ENCODE measurements at regions not wholly inside any gene's neighbourhood (a gene's known extent, or its start where the extent isn't known, plus 50 kb on each side); places are given as distances from the start of the nearest gene placed in this dataset.

DNA sequence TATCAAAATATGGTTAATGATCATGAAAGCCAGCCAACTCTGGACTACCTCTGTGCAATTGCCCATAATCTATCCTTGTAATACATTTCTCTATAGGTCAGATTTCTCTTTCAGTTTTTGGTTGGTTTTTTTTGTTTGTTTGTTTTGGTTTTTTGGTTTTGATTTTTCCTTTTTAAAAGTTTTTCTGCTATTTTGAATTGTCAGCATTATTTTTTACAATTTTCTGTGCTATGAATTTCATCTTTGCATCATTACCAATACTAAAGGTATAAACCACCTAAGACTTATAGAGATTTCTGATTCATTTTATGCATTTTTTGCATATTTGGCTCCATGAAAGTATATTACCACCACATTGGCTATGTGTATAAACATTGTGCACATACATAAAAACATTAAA, 799.6 kb downstream of the ADGRL2 start:
- no peak overlapping the region for H2AFZ ChIP-seq (replicated peaks; ENCODE audit: low read length, poor library complexity)
- in situ Hi-C loops (cut with MboI; ENCODE audit: low sequenced_read_pairs) (no loop called here), dilution Hi-C loops (cut with HindIII; ENCODE audit: low sequenced_read_pairs, unreplicated experiment) (no loop called here), intact Hi-C loops (cut with micrococcal nuclease) (no loop called here)
- no peaks in the 10 kb centered on the region for H4K20me1 ChIP-seq (ENCODE audit: insufficient read depth, low read length)
- H2AK9ac ChIP-seq (replicated peaks; ENCODE audit: low read depth, low read length, poor library complexity) = no peak overlapping the region
- no peak overlapping the region for H3K9ac ChIP-seq (ENCODE audit: low read depth, low read length)
- BruUV-seq (replicated peaks) = no TSS peak
- no peak overlapping the region for H2BK20ac ChIP-seq (ENCODE audit: low read depth, low read length)
- no peak for DNase-seq
- H4K5ac ChIP-seq (ENCODE audit: low read depth, low read length) = no peak overlapping the region
- no peak overlapping the region for H3K56ac ChIP-seq (ENCODE audit: extremely low read depth, insufficient read depth, low read length)
- H4K8ac ChIP-seq (ENCODE audit: low read depth in 2 of 2, low read length in 2 of 2) = no peak overlapping the region
- H4K91ac ChIP-seq (ENCODE audit: insufficient read depth, low read depth, low read length) = no peak overlapping the region
- H3K4me3 ChIP-seq (ENCODE audit: insufficient read depth, low read depth, low read length) = no peak overlapping the region
- no peak overlapping the region for H2AK5ac ChIP-seq (ENCODE audit: low read depth, low read length)
- CTCF ChIA-PET = no interaction called here
- no peaks in the 10 kb centered on the region for H3K36me3 ChIP-seq (ENCODE audit: control insufficient read depth, insufficient read depth, low read length)
- H2BK15ac ChIP-seq (ENCODE audit: low read depth, low read length) = no peak overlapping the region
- H3K27me3 ChIP-seq (ENCODE audit: control insufficient read depth, insufficient read depth, low read length) = no peaks in the 10 kb centered on the region
- ATAC-seq (ENCODE audit: low read depth) = no peak
- H3K4ac ChIP-seq (ENCODE audit: low read depth, low read length) = no peak overlapping the region
- H3K4me1 ChIP-seq (ENCODE audit: control insufficient read depth, insufficient read depth, low read length) = no peaks in the 10 kb centered on the region
- no peak overlapping the region for H2BK120ac ChIP-seq (ENCODE audit: low read depth, low read length)
- TF ChIP-seq MXI1 (IDR thresholded peaks at IDR 0.05; ENCODE audit: borderline replicate concordance, low read depth, low read length) = no peak
- TF ChIP-seq MAFK (IDR thresholded peaks at IDR 0.05; ENCODE audit: low read depth, low read length) = peak; percentile 62; the same call in 1 of the 2 replicates
- no peak for TF ChIP-seq RAD21 (IDR thresholded peaks at IDR 0.05; ENCODE audit: low read length)
- TF ChIP-seq CHD1 (IDR thresholded peaks at IDR 0.05; ENCODE audit: low read depth, low read length) = no peak
- TF ChIP-seq SMC3 (IDR thresholded peaks at IDR 0.05; ENCODE audit: low read depth, low read length) = no peak
- H3K23ac ChIP-seq (ENCODE audit: low read depth, low read length) = no peak overlapping the region
- no peaks in the 10 kb centered on the region for H3K9me1 ChIP-seq (ENCODE audit: insufficient read depth, low read length)
- H3K18ac ChIP-seq (ENCODE audit: low read depth, low read length) = no peak overlapping the region
- H2BK5ac ChIP-seq (ENCODE audit: low read depth, low read length, poor library complexity, severe bottlenecking) = no peak overlapping the region
- H3K9me3 ChIP-seq (ENCODE audit: control insufficient read depth, insufficient read depth, low read length) = peaks cover 2% of the 10 kb centered on the region; the same call in 1 of the 2 replicates
- no peaks in the 10 kb centered on the region for H3K79me1 ChIP-seq (ENCODE audit: low read depth in 1 of 2, low read length in 2 of 2)
- H3K14ac ChIP-seq (replicated peaks; ENCODE audit: low read depth, low read length) = no peak overlapping the region
- POLR2A ChIA-PET (ENCODE audit: unreplicated experiment) = no interaction called here
- no peak overlapping the region for H3K27ac ChIP-seq (ENCODE audit: insufficient read depth, low read length)
- H3K4me2 ChIP-seq (ENCODE audit: low read depth, low read length) = no peak overlapping the region
